HFFc6 (cell line): ENCODE measurements at regions not wholly inside any gene's neighbourhood (a gene's known extent, or its start where the extent isn't known, plus 50 kb on each side); places are given as distances from the start of the nearest gene placed in this dataset.

Experiments
- DNase-seq: peaks from one replicate; pipeline ENCODE4 v3.0.0-alpha.2; 2018
- H3K27ac Mint-ChIP-seq: 2 replicates; pipeline ENCODE4 v1.8.0; 2020; ENCODE audit warnings: mild to moderate bottlenecking, mixed read lengths
- H3K27me3 Mint-ChIP-seq: 2 replicates; pipeline ENCODE4 v1.8.0; 2021; ENCODE audit warnings: mild to moderate bottlenecking, moderate library complexity, mixed read lengths; ENCODE audit not compliant: insufficient read depth
- H3K36me3 Mint-ChIP-seq: 2 replicates; pipeline ENCODE4 v1.8.0; 2021; ENCODE audit warnings: low read depth, mixed read lengths
- H3K4me1 Mint-ChIP-seq: 2 replicates; pipeline ENCODE4 v1.8.0; 2020; ENCODE audit warnings: low read depth, mixed read lengths
- H3K4me3 Mint-ChIP-seq: 2 replicates; pipeline ENCODE4 v1.8.0; 2020; ENCODE audit warnings: mild to moderate bottlenecking, moderate library complexity, mixed read lengths
- H3K9me3 Mint-ChIP-seq: 2 replicates; pipeline ENCODE4 v1.8.0; 2020; ENCODE audit warnings: mild to moderate bottlenecking, mixed read lengths
- CTCF ChIP-seq: fragments of 200-600 bp; sonication (generic); IDR thresholded peaks from 2 replicates; pipeline ENCODE4 v1.5.0; 2021; ENCODE audit warnings: antibody characterized with exemption, mild to moderate bottlenecking

- Mint-ChIP-seq H3K9me3 (no peaks in the 10 kb centered on the region), H3K4me1 (no peaks in the 10 kb centered on the region), H3K4me3 (no peak overlapping the region), H3K27me3 (no peaks in the 10 kb centered on the region; the same call in 1 of the 2 replicates), H3K36me3 (no peaks in the 10 kb centered on the region), H3K27ac (no peak overlapping the region)
- DNase-seq = no peak
- TF ChIP-seq CTCF = no peak
Measured at GRCh38 chr4:79059631-79060399, 120.6 kb upstream of the PAQR3 start.

DNA sequence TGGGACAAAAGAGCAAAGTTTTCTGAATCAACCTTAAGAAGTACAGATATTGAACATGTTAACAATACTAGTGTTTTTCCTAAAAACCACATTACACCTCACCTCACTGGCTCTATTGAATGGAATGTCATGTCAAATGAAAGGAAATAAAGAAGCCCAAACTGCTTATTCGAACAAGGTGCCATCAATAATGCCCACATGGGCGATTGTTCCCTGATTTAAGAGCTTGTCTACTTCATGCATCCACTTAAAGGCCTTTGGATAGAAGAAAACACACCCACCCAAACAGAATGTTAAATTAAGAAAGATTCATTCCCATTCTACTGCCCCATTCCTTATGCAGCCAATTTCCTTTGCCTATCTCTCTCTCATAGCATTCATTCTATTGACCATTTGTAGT is 118.5 kb upstream of the PAQR3 start:
- H3K9me3 Mint-ChIP-seq = no peaks in the 10 kb centered on the region
- no peaks in the 10 kb centered on the region for H3K4me1 Mint-ChIP-seq
- no peaks in the 10 kb centered on the region for H3K36me3 Mint-ChIP-seq

GRCh38 chr4:79053754-79054153 is 114.5 kb upstream of the PAQR3 start:
- H3K27ac Mint-ChIP-seq = no peak overlapping the region
- no peak for TF ChIP-seq CTCF

More for the DNA sequence above, 118.5 kb upstream of the PAQR3 start:
- Mint-ChIP-seq H3K27me3 (no peaks in the 10 kb centered on the region; the same call in 1 of the 2 replicates), H3K4me3 (no peak overlapping the region), H3K27ac (no peak overlapping the region)
- no peak for TF ChIP-seq CTCF
- no peak for DNase-seq

DNA sequence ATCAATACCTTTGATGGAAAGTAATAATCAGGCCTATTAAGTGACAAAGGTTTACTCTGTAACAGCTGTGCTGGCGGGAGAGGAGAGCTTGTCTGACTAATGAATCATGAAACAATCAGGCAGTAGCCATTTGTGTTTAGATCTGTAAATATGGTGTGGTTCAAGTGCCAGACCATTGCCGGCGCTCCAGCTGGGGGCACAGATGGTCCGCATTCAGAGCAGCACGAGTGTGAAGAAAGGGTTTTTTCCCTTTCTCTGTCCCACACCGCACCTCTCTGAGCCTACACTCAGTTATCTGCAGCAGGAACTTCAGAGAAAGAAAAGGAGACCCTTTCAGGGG is 111.3 kb upstream of the PAQR3 start:
- peaks cover 3% of the 10 kb centered on the region for H3K27me3 Mint-ChIP-seq
- H3K36me3 Mint-ChIP-seq = no peaks in the 10 kb centered on the region
- H3K4me1 Mint-ChIP-seq = no peaks in the 10 kb centered on the region
- DNase-seq = no peak
- no peaks in the 10 kb centered on the region for H3K9me3 Mint-ChIP-seq
- no peak overlapping the region for H3K4me3 Mint-ChIP-seq
- no peak overlapping the region for H3K27ac Mint-ChIP-seq
- no peak for TF ChIP-seq CTCF

More at GRCh38 chr4:79053754-79054153, 114.5 kb upstream of the PAQR3 start:
- Mint-ChIP-seq H3K36me3 (no peaks in the 10 kb centered on the region), H3K9me3 (no peaks in the 10 kb centered on the region), H3K4me1 (no peaks in the 10 kb centered on the region), H3K27me3 (peaks cover 3% of the 10 kb centered on the region), H3K4me3 (no peak overlapping the region)
- DNase-seq = no peak

DNA sequence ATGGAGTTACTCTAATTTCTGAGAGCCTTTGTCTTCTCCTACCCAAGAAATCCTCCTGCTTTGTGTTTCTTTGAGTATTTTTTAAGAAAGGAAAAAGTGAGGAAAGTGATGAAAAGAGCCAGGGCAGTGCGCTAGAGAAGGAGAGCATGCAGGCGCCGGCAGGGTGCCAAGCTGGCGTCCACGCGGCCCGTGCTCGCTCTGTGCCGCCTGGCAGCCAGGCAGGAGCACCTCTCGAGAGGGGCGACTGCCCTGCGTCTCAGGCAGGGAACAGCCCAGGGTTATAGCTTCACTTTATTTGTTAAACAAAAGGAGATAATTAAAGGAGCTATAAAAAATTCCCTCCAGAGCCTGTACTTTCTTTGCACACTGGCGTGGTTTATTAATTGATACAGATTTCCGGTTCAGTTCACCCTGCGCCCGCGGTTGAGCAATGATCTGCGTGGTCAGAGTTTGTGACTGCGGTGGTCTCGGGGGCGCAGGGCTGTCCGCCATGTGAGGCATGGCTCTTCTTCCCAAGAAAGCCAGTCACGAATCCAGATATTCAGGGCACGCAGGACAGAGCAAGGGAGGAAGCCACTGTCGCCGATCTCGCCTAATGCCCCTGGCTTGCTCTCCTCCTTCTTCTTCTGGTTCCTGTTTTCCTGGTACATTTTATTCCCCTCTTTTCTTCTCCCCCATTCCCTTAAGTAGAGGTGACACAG is 110.8 kb upstream of the PAQR3 start:
- no peaks in the 10 kb centered on the region for H3K36me3 Mint-ChIP-seq
- no peak overlapping the region for H3K27ac Mint-ChIP-seq
- no peaks in the 10 kb centered on the region for H3K4me1 Mint-ChIP-seq
- H3K9me3 Mint-ChIP-seq = no peaks in the 10 kb centered on the region
- peaks cover 3% of the 10 kb centered on the region for H3K27me3 Mint-ChIP-seq
- TF ChIP-seq CTCF = no peak
- no peak for DNase-seq
- H3K4me3 Mint-ChIP-seq = no peak overlapping the region
